ENCODE measurements at regions not wholly inside any gene's neighbourhood (a gene's known extent, or its start where the extent isn't known, plus 50 kb on each side); places are given as distances from the start of the nearest gene placed in this dataset.

GRCh38 chr9:6068983-6069382, 53.6 kb upstream of the RANBP6 start:
- ChIA-PET POLR2A (no interaction called here), CTCF (interaction anchor here (2.4 to 3.1 kb wide), 2 partner anchors 14 to 237 kb away, joined by 7 to 11 read pairs; no protein-coding TSS in a partner anchor)
- H3K27ac Mint-ChIP-seq (ENCODE audit: low read depth, unreplicated experiment) = no peak overlapping the region
- no peak for DNase-seq (ENCODE audit: unreplicated experiment)
- no peaks in the 10 kb centered on the region for H3K27me3 Mint-ChIP-seq (ENCODE audit: insufficient read depth, unreplicated experiment)
- no TSS peak for BruUV-seq (replicated peaks)
- H3K9me3 Mint-ChIP-seq (ENCODE audit: unreplicated experiment) = peaks cover 8% of the 10 kb centered on the region
- H3K4me3 Mint-ChIP-seq (ENCODE audit: unreplicated experiment) = no peak overlapping the region
- intact Hi-C loops (cut with micrococcal nuclease) = no loop called here
- no peaks in the 10 kb centered on the region for H3K4me1 Mint-ChIP-seq (ENCODE audit: insufficient read depth, unreplicated experiment)
- TF ChIP-seq CTCF (IDR thresholded peaks at IDR 0.05; ENCODE audit: unreplicated experiment) = no peak
- no peaks in the 10 kb centered on the region for H3K36me3 Mint-ChIP-seq (ENCODE audit: insufficient read depth, unreplicated experiment)

- intact Hi-C loops (cut with micrococcal nuclease) = no loop called here
- CTCF ChIA-PET = interaction anchor here (1.2 to 3.1 kb wide), 3 partner anchors 12 to 239 kb away, joined by 3 to 11 read pairs (median 7); no protein-coding TSS in a partner anchor
These were observed 52.0 kb upstream of the RANBP6 start for GRCh38 chr9:6067426-6067825.

More at GRCh38 chr9:6067426-6067825, 52.0 kb upstream of the RANBP6 start:
- H3K9me3 Mint-ChIP-seq (ENCODE audit: unreplicated experiment) = peaks cover 10% of the 10 kb centered on the region
- no peak overlapping the region for H3K4me3 Mint-ChIP-seq (ENCODE audit: unreplicated experiment)
- no peaks in the 10 kb centered on the region for H3K36me3 Mint-ChIP-seq (ENCODE audit: insufficient read depth, unreplicated experiment)
- H3K27me3 Mint-ChIP-seq (ENCODE audit: insufficient read depth, unreplicated experiment) = no peaks in the 10 kb centered on the region
- BruUV-seq (replicated peaks) = no TSS peak
- TF ChIP-seq CTCF (IDR thresholded peaks at IDR 0.05; ENCODE audit: unreplicated experiment) = no peak
- DNase-seq (ENCODE audit: unreplicated experiment) = no peak
- no peaks in the 10 kb centered on the region for H3K4me1 Mint-ChIP-seq (ENCODE audit: insufficient read depth, unreplicated experiment)
- POLR2A ChIA-PET = interaction anchor here (0.8 kb wide), 1 partner anchor 39 kb away, joined by 3 read pairs; no protein-coding TSS in a partner anchor
- no peak overlapping the region for H3K27ac Mint-ChIP-seq (ENCODE audit: low read depth, unreplicated experiment)
